ENCODE measurements at regions not wholly inside any gene's neighbourhood (a gene's known extent, or its start where the extent isn't known, plus 50 kb on each side); places are given as distances from the start of the nearest gene placed in this dataset.

DNA sequence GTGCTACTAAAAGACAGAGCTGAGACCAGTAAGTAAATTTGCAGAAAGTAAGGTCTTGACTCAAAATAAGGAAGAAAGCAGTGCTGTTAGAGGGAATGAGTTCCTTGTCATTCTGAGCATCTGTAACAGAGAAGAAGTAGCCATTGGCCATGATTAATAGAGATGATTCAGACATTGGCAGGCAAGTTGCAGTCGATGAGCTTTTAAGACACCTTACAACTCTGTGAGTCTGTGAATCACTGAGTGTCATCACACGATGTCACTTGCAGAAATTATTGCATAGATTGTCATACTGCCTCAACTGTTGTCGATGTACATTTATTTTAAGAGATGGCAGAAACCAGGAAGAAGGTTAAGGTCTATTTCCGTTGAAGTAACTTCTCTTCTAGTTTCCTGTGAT is 201.1 kb upstream of the CDH13 start:
- Histone ChIP-seq H3K79me1 (ENCODE audit: low read depth, low read length) (no peaks in the 10 kb centered on the region), H4K91ac (replicated peaks; ENCODE audit: insufficient read length, low read length) (no peak overlapping the region), H3K4me3 (ENCODE audit: extremely low read depth in 1 of 4, insufficient read depth in 2 of 4, low read depth in 3 of 4, low read length in 4 of 4) (no peak overlapping the region), H2BK20ac (ENCODE audit: low read length) (no peak overlapping the region), H3K9me3 (ENCODE audit: insufficient read depth in 2 of 2, low read depth in 1 of 2, low read length in 1 of 2) (no peaks in the 10 kb centered on the region), H3K4me1 (replicated peaks in 1 of 4; ENCODE audit: control insufficient read depth in 3 of 4, insufficient read depth in 4 of 4, low read length in 3 of 4) (no peaks in the 10 kb centered on the region), H4K20me1 (replicated peaks in 1 of 2; ENCODE audit: control insufficient read depth in 1 of 2, insufficient read depth in 2 of 2, low read length in 2 of 2) (no peaks in the 10 kb centered on the region), H3K79me2 (ENCODE audit: control insufficient read depth in 1 of 2, insufficient read depth in 2 of 2, low read length in 2 of 2) (no peaks in the 10 kb centered on the region), H2BK15ac (ENCODE audit: low read length) (no peak overlapping the region), H3K23ac (ENCODE audit: insufficient read length) (no peak overlapping the region), H3K14ac (ENCODE audit: insufficient read length) (no peak overlapping the region), H3K36me3 (ENCODE audit: control insufficient read depth in 2 of 4, insufficient read depth in 4 of 4, low read length in 3 of 4) (no peaks in the 10 kb centered on the region), H3K4me2 (ENCODE audit: insufficient read depth in 1 of 2, low read depth in 2 of 2, low read length in 2 of 2) (no peak overlapping the region), H3K23me2 (ENCODE audit: low read depth, low read length) (no peaks in the 10 kb centered on the region), H3K4ac (replicated peaks; ENCODE audit: insufficient read length, low read depth, low read length) (no peak overlapping the region), H3K18ac (ENCODE audit: extremely low read depth, low read length) (no peak overlapping the region), H4K8ac (ENCODE audit: extremely low read depth, insufficient read depth, low read length) (no peak overlapping the region), H3K27me3 (replicated peaks in 1 of 4; ENCODE audit: control insufficient read depth in 3 of 4, extremely low read depth in 1 of 4, insufficient read depth in 3 of 4, low read length in 3 of 4) (peaks cover 0 to 1% (median 0%) of the 10 kb centered on the region in 4 experiments; a peak in 1 of 7 replicates), H2BK120ac (replicated peaks; ENCODE audit: low read depth, low read length) (no peak overlapping the region), H2BK5ac (ENCODE audit: low read depth, low read length) (no peak overlapping the region), H3K56ac (replicated peaks; ENCODE audit: insufficient read length, low read depth, low read length) (no peak overlapping the region), H3K9ac (replicated peaks in 1 of 4; ENCODE audit: extremely low read depth in 1 of 4, low read depth in 3 of 4, low read length in 3 of 4) (no peak overlapping the region), H2AK5ac (ENCODE audit: low read depth, low read length) (no peak overlapping the region), H2AFZ (ENCODE audit: low read length) (no peak overlapping the region), H2BK12ac (ENCODE audit: low read depth, low read length) (no peak overlapping the region), H4K5ac (ENCODE audit: insufficient read length, low read depth, low read length) (no peak overlapping the region), H3K27ac (ENCODE audit: low read depth, low read length) (no peak overlapping the region)
- FAIRE-seq (no peak), DNase-seq (ENCODE audit: low read depth in 1 of 2, low spot score in 2 of 2) (no peak)
- WGBS, 2 experiments (ENCODE audit: extremely low coverage in 1 of 2, insufficient coverage in 1 of 2, insufficient read length in 1 of 2, insufficient replicate concordance in 2 of 2, low coverage in 1 of 2, low lambda C conversion rate in 2 of 2, missing lambda C conversion rate in 1 of 2), result 97% methylated on average over 4 of the region's 4 CpGs; no CpG with 5 or more reads in 1 of the 2 experiments
- TF ChIP-seq HDAC2 (IDR thresholded peaks at IDR 0.05; ENCODE audit: borderline replicate concordance in 1 of 2, low read depth in 2 of 2, low read length in 2 of 2) (no peak), TAF1 (IDR thresholded peaks at IDR 0.05; ENCODE audit: low read depth, low read length) (no peak), TEAD4 (IDR thresholded peaks at IDR 0.05; ENCODE audit: low read depth, low read length) (no peak), JUN (IDR thresholded peaks at IDR 0.05; ENCODE audit: low read depth, low read length) (no peak), TAF7 (optimal IDR thresholded peaks at IDR 0.05; ENCODE audit: borderline replicate concordance, low read depth, low read length) (no peak)
- CTCF ChIA-PET (ENCODE audit: partially characterized antibody), result interaction anchor here (0.9 to 1.1 kb wide), 2 partner anchors 14 to 162 kb away, joined by 4 to 7 read pairs; no protein-coding TSS in a partner anchor
- POLR2A ChIA-PET (ENCODE audit: partially characterized antibody), result no interaction called here

Measured in H1 (cell line).